ENCODE measurements at regions not wholly inside any gene's neighbourhood (a gene's known extent, or its start where the extent isn't known, plus 50 kb on each side); places are given as distances from the start of the nearest gene placed in this dataset.

DNA sequence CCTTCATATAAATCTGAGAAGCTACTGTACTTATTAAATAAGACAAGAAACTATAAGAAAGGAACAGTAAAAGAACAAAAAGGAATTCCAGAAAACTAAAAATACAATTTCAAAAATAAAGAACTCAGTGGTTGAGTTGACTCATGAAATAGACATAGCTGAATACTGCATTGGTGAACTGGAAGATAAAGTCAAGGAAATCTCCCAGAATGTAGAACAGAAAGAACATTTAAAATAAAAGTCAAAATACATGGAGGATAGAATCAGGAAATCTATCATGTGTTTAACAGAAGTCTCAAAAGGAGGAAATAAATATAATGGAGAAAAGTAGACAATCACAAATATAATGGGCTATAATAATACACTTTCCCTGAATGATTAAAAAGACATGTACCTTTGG lies 136.4 kb upstream of the PMFBP1 start:
- no peak for DNase-seq

- DNase-seq = no peak
Measured at GRCh38 chr16:72302332-72302731, 130.4 kb upstream of the PMFBP1 start.

DNA sequence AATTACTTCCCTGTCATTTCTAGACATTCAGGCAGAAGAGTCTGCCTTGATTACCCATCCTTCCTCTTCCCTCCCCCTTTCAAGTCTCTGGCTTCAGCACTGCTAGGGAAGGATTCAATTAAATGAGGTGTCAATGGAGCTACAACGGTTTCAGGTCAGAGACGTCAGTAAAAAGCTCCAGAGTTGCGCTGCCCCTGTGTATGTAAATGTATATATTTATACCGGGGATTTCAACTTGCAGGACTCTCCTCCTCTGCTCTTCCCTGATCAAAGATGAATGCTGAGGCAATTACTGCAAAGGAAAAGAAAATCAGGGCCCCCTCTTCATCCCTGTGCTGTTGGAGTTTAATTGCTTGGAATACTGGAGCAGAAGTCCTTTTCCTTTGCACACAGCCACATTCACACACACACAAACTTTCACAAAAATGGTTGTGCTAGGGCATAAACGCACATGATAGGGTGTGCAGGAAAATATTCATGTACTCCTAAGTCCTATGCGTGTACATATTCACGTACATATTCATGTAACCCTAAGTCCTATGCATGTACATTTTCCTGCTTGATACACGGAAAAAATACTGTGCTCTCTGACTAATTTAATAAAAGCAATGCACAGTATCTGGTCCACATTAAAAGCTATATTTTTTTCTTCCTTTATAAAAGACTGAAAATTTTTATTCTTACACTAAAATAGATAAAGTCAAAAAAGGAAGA lies 129.7 kb upstream of the PMFBP1 start:
- no peak for DNase-seq

DNA sequence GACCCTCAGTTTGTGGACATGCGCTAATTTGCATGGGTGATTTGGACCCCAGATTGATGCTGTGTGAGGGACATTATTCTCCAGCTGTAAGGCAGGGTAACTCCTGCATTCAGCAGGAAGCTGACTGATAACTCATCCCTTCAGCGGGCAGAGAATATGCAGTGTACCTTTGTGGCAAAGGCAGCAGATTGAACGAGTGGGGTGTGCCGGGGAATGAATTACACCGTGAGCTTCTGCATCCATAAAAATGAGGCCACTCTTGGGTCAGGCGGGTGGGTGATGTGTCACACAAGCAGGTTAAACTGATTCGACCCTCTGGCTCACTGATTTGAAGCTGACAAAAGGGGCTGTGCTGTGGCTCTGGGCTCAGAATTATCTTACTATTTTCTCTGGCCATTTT lies 128.9 kb upstream of the PMFBP1 start:
- DNase-seq = no peak

DNA sequence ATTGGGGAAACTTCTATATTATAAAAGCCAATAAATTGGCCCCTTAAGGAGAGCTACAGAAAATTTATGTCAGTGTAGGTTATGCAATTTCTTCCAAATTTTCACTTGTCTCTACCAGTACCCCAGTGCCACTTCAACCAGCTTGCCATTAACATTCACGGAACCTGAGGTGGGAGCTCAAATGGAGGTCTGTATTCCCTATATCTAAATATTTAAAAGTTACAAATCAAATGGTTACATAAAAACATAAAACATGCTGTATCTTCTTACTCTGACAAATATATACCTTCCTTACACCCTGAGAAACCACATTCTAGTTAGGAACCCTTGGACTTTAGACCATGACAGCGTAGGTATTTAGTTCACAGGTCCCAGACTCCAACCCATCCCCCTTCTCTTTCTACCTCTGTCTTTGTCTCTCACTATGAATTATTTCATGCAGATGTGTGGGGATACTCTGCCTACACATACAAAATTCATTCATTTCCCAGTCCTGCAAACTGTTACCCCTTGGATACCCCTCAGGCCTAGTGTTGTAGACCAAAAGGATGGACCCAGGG lies 127.8 kb upstream of the PMFBP1 start:
- DNase-seq = no peak

DNA sequence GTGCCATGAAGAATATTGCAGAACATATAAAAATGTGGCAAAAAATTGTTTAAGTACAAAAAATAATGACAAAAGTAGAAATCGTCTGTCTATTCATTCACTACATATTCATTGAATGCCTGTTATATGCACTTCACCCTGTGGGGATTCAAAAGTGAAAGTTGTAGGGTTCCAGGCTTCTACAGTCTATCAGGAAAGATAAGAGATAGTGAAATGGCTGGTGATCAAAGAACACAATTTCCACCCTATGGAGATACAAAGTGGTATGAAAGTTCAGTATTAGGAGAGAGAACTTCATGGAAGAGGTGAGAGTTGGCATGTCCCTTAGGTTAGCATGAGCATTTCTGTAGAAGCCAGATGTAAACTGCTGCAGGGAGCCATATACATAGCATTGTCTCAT lies 127.0 kb upstream of the PMFBP1 start:
- DNase-seq = no peak

DNA sequence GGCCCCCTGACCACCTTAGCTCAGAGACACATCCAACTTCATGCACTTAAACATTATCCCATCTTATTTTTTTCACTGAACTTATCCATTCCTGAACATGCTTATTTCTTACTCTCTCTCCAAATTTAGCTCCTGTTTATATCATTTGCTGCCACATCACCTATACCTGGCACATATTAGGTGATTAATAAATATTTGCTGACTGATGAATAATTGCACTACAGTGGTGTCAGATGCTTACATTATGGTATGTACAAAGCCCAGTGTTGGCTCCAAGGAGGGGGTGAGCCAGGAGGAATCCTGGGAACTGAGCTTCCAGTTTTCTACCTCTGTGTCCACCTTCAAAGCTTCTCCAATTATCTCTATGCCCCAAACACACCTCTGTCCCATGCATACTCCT lies 124.0 kb upstream of the PMFBP1 start:
- DNase-seq = no peak

DNA sequence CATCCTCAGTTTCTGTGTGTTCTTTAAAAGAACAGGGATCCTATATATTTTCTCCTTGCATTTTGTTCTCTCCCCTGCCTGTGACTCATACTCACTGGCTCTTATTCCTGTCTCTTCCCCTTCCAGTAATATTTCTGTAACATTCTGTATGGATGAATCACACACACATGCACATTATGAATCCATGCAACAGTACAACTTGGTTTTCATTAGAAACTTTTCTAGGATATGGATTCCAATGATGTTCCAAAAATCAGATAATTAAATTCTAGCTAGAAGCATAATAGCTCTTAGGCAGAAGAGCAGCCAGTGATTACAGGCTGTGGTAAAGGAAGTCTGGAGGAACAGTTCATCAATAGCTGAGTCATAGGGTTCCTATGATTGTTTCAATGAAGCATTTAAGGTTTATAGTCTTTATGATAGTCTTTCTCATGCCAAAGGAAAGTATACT lies 119.6 kb upstream of the PMFBP1 start:
- DNase-seq = no peak

GRCh38 chr16:72291121-72291520 lies 119.2 kb upstream of the PMFBP1 start:
- DNase-seq = no peak

GRCh38 chr16:72287649-72288048 lies 115.7 kb upstream of the PMFBP1 start:
- no peak for DNase-seq

GRCh38 chr16:72286936-72287620 lies 115.1 kb upstream of the PMFBP1 start:
- DNase-seq = no peak

DNA sequence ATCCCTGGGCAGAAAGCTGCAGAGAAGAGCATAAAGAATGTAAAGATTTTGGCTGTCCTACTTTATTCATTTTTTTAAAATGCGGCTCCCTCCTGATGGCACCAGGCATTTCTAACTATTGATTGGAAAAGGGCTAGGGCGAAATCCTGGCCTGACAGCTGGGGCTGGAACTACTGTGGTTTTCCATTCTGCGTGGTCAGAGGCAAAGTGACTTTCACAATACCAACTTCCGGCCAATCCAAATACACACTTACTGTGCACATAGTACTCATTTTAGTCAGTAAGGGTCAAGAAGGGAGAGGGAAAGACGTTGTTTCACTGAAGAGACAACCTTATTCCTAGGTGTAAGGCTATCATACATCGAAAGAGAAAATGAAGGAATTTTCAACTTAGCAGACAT lies 113.8 kb upstream of the PMFBP1 start:
- DNase-seq = no peak

GRCh38 chr16:72285324-72285723 lies 113.4 kb upstream of the PMFBP1 start:
- no peak for DNase-seq

GRCh38 chr16:72284042-72284789 lies 112.3 kb upstream of the PMFBP1 start:
- DNase-seq = no peak

GRCh38 chr16:72282362-72282761 lies 110.4 kb upstream of the PMFBP1 start:
- DNase-seq = no peak

- no peak for DNase-seq
Measured at GRCh38 chr16:72278301-72278700, 106.3 kb upstream of the PMFBP1 start.

DNA sequence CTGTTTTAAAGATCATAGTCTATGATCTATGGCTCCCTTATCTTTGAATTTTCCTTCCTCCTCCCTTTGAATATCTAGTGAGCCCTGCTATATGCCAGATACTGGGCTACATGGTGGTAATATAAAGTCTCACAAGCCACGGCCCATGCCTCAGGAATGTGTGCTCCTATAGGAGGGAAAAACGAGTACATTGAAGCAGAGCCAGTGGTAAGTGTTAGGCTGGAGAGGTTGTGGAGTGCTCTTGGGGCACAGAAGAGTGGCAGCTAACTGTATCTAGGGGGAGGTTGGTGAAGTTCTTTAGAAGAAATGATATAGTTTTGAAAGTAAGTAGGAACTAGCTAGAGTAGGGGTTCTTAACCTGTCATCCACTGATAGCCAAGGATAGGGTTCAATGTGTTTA lies 105.8 kb upstream of the PMFBP1 start:
- DNase-seq = no peak

DNA sequence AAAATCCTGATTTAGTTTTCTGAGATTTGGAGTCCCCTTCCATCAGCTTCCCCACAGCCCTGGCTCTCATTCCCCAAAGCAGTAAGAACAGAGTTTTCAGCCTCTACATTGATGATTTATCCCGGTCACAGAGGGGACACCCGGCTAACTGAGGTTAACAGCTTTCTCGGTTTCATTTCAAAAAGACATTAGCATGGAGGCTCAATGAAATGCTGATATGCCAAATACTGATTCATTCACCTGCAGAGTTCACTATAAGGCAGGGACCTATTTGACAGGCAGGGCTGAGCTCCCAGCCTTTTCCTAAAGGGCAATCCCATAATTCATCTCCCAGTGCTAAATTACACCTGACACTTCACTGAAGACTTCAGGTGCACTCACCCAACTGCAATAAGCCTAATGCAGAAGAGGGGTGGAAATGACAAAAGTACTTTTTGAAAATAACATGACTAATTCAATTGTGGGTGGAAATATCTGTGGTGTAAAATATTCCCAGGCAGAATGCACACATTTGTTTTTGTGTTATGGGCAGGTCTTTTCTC lies 99.8 kb upstream of the PMFBP1 start:
- no peak for DNase-seq

DNA sequence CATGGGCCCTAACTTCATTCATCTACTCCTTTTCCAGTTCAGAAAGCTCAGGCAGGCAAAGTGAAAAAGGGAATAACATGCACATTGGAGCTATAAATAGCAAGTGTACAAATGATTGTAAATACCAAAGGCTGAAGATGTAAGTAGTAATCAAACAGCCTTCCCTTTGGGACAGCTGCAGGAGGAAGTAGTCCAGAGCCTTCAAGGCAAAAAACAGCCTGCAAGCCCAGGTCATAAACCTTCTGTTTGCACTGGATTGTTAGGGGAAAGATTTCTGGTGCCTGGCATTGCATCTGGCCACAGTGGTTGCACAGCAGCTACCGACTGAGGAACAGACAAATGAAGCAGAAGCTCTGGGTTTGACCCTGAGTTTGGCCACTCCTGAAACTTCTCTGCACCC lies 98.6 kb upstream of the PMFBP1 start:
- no peak for DNase-seq

DNA sequence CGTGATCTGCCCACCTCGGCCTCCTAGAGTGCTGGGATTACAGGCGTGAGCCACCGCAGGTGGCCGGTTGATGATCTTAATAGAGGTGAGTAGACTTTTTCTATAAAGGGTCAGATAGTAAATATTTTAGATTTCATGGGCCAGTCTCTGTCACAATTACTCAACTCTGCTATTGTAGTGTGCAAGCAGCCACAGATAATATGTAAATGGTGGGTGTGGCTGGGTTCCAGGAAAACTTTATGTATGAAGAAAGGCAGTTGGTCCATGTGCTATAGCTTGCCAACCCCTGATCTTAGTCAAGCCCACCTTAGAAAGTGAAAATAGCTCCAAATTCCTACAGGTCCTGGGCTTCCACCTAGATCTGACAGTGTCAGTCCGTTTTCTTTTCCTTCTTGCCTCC lies 94.9 kb upstream of the PMFBP1 start:
- DNase-seq = no peak

GRCh38 chr16:72264771-72265170 lies 92.8 kb upstream of the PMFBP1 start:
- DNase-seq = no peak

DNA sequence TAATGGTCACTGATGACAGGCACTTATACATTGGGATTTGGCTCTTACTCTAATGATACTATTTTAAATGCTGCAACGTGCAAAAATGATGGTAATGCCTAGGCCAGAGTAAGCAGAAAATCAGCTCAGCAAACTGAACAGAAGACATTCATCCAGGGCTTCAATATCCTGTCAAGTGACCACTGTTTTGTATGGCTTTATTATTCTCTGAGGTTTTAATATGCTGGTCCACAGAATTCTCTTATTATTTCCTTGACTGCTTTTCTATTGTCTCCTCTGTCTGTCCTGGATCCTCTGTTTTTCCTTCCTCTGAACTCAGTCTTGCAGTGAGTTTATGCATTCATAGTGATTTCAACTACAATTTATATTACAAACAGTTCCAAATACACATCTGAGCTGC lies 90.8 kb upstream of the PMFBP1 start:
- no peak for DNase-seq

GRCh38 chr16:72261127-72261526 lies 89.2 kb upstream of the PMFBP1 start:
- no peak for DNase-seq

Measured in activated effector memory CD4-positive, alpha-beta T cell treated with Interleukin-2 at 50 U/mL for 16 hours (primary cell).